ENCODE measurements at regions not wholly inside any gene's neighbourhood (a gene's known extent, or its start where the extent isn't known, plus 50 kb on each side); places are given as distances from the start of the nearest gene placed in this dataset.

DNA sequence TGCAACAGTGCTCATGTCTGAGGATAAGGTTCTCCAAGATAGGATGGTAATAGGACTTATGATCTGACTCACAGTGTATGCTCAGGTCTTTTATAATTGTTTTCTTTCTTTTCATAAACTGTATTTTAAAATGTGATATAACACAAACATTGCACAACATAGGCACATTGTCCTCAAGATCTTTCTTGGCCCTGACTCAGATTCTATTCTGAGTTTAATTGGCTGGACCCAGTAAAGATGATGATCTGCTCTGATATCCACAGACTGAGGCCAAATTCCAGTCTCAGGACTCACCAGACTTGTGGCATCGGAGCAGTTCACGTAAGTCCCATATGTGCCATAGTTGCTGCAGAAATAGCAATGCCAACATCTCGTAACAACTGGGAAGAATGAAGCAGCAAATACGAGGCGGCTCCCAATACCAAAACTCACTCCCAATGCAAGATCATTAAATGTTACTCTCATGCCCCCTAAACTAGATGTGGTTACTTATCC, 448.9 kb upstream of the SLC14A2 start (continued):
- TF ChIP-seq, protein P1, sequence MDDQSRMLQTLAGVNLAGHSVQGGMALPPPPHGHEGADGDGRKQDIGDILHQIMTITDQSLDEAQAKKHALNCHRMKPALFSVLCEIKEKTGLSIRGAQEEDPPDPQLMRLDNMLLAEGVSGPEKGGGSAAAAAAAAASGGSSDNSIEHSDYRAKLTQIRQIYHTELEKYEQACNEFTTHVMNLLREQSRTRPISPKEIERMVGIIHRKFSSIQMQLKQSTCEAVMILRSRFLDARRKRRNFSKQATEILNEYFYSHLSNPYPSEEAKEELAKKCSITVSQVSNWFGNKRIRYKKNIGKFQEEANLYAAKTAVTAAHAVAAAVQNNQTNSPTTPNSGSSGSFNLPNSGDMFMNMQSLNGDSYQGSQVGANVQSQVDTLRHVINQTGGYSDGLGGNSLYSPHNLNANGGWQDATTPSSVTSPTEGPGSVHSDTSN (IDR thresholded peaks at IDR 0.05), result peak; percentile 57
- no peak for TF ChIP-seq ELF1 (IDR thresholded peaks at IDR 0.05)
- peak; percentile 78 for TF ChIP-seq FOSL2 (IDR thresholded peaks at IDR 0.05; ENCODE audit: borderline replicate concordance, low read depth)
- TF ChIP-seq NFIC (IDR thresholded peaks at IDR 0.05; ENCODE audit: borderline replicate concordance), result peak; percentile 85
- TF ChIP-seq TAF1 (IDR thresholded peaks at IDR 0.05; ENCODE audit: borderline replicate concordance, low read depth, low read length), result no peak
- TF ChIP-seq FOXM1 (IDR thresholded peaks at IDR 0.05; ENCODE audit: low read depth), result 0 out of 2 replicates have a peak, but pooled peaks have one; percentile 68
- TF ChIP-seq, protein P2, sequence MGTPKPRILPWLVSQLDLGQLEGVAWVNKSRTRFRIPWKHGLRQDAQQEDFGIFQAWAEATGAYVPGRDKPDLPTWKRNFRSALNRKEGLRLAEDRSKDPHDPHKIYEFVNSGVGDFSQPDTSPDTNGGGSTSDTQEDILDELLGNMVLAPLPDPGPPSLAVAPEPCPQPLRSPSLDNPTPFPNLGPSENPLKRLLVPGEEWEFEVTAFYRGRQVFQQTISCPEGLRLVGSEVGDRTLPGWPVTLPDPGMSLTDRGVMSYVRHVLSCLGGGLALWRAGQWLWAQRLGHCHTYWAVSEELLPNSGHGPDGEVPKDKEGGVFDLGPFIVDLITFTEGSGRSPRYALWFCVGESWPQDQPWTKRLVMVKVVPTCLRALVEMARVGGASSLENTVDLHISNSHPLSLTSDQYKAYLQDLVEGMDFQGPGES (IDR thresholded peaks at IDR 0.05; ENCODE audit: low read depth, low read length), result no peak

DNA sequence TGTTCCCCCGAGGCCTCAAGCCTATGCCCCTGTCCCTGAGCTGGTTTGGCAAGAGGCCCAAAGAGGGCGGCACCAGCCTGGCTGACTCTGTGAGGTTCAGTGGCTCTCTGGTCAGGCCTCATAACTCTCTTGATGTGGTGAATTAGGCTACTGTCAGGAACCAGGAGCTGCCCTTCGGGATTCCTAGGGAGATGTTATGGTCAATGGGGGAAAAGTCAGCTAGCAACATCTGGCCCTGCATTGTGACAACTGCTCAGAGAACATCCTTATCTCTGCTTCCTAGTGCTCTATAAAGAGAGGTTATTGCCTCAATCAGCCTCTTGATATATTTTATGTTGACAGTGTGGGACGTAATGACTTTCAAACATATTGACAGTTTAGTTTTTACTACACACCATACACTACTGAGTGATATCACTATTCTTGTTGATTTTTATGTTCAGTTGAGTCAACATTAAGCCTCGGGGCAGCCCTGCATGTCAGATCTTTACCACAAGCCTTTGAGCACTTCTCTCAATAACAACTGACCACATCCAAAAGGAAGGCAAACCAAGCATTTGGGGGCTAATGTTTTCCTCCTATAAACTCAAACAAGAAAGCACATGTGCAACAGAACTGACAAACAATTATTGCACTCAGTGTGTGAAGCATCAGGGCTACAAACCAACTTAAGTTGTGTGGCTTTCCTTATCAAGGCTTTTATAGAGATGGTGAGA, 448.3 kb upstream of the SLC14A2 start:
- Histone ChIP-seq H3F3A (replicated peaks; ENCODE audit: insufficient read depth) (peaks cover 48% of the 10 kb centered on the region), H3K4me3 (ENCODE audit: low read depth in 2 of 2, low read length in 1 of 2) (no peak overlapping the region), H3K4me2 (peak overlapping the region; percentile 54), H3K9me2 (no peaks in the 10 kb centered on the region), H3K4me1 (ENCODE audit: control insufficient read depth in 1 of 2, insufficient read depth in 2 of 2, low read depth in 1 of 2, low read length in 1 of 2) (peaks cover 0 to 51% of the 10 kb centered on the region in 2 experiments; a peak in 3 of 4 replicates), H2AFZ (ENCODE audit: low read depth) (peak overlapping the region; percentile 15; the same call in 1 of the 2 replicates), H3K27ac (ENCODE audit: low read depth in 2 of 2, low read length in 1 of 2) (peak overlapping the region; percentile 47 to 90; a peak in 3 of 4 replicates), H3K9ac (peak overlapping the region; percentile 55; the same call in 1 of the 2 replicates), H4K20me1 (ENCODE audit: insufficient read depth) (no peaks in the 10 kb centered on the region), H3K9me3 (no peaks in the 10 kb centered on the region), H3K36me3 (replicated peaks in 1 of 2; ENCODE audit: control insufficient read depth in 1 of 2, insufficient read depth in 2 of 2, low read length in 1 of 2) (no peaks in the 10 kb centered on the region), H3K27me3 (ENCODE audit: insufficient read depth) (no peaks in the 10 kb centered on the region), H3K79me2 (ENCODE audit: insufficient read depth) (no peaks in the 10 kb centered on the region)
- WGBS (ENCODE audit: low lambda C conversion rate), result 44% methylated on average over 4 of the region's 5 CpGs
- no peak for DNase-seq
- TF ChIP-seq RFX5 (IDR thresholded peaks at IDR 0.05; ENCODE audit: low read length) (no peak), JUND (IDR thresholded peaks at IDR 0.05) (no peak), NFIC (IDR thresholded peaks at IDR 0.05; ENCODE audit: borderline replicate concordance) (no peak), POLR2AphosphoS5 (IDR thresholded peaks at IDR 0.05; ENCODE audit: low read depth, low read length) (no peak)
- TF ChIP-seq, protein P1 (IDR thresholded peaks at IDR 0.05), result no peak
- POLR2A ChIA-PET, result no interaction called here
- CTCF ChIA-PET, result no interaction called here

Measured in SK-N-SH (cell line).